Choroid plexus epithelial cell (primary cell): ENCODE measurements at regions not wholly inside any gene's neighbourhood (a gene's known extent, or its start where the extent isn't known, plus 50 kb on each side); places are given as distances from the start of the nearest gene placed in this dataset.

Experiments used
- DNase-seq: peaks from one replicate; pipeline ENCODE4 v3.0.0-alpha.2; 2010; ENCODE audit warnings: low read depth
- H3K4me3 ChIP-seq: 2 replicates; pipeline ENCODE4 v1.5.1; 2011; ENCODE audit warnings: low read depth, mild to moderate bottlenecking, control low read depth, low read length, moderate library complexity
- TF ChIP-seq, protein P1 (sequence below): conservative IDR thresholded peaks from 2 replicates; pipeline ENCODE4 v1.5.1; 2011; ENCODE audit warnings: low read depth, mild to moderate bottlenecking, control low read depth, inconsistent platforms, low read length, moderate library complexity

- H3K4me3 ChIP-seq: no peak overlapping the region
- no peak for DNase-seq
- TF ChIP-seq, protein P1, sequence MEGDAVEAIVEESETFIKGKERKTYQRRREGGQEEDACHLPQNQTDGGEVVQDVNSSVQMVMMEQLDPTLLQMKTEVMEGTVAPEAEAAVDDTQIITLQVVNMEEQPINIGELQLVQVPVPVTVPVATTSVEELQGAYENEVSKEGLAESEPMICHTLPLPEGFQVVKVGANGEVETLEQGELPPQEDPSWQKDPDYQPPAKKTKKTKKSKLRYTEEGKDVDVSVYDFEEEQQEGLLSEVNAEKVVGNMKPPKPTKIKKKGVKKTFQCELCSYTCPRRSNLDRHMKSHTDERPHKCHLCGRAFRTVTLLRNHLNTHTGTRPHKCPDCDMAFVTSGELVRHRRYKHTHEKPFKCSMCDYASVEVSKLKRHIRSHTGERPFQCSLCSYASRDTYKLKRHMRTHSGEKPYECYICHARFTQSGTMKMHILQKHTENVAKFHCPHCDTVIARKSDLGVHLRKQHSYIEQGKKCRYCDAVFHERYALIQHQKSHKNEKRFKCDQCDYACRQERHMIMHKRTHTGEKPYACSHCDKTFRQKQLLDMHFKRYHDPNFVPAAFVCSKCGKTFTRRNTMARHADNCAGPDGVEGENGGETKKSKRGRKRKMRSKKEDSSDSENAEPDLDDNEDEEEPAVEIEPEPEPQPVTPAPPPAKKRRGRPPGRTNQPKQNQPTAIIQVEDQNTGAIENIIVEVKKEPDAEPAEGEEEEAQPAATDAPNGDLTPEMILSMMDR: no peak
These were observed 936.4 kb upstream of the CHAC2 start for GRCh38 chr2:52831216-52831615.

- no peak for DNase-seq
- TF ChIP-seq, protein P1: no peak
- H3K4me3 ChIP-seq: no peak overlapping the region
These were observed 939.5 kb upstream of the CHAC2 start for GRCh38 chr2:52828112-52828511.

GRCh38 chr2:52821631-52822030 is 946.0 kb upstream of the CHAC2 start:
- DNase-seq: peak; percentile 46
- H3K4me3 ChIP-seq: no peak overlapping the region
- TF ChIP-seq, protein P1: peak; percentile 63

GRCh38 chr2:52818958-52819357 is 948.6 kb upstream of the CHAC2 start:
- DNase-seq: no peak
- H3K4me3 ChIP-seq: no peak overlapping the region
- TF ChIP-seq, protein P1: no peak

DNA sequence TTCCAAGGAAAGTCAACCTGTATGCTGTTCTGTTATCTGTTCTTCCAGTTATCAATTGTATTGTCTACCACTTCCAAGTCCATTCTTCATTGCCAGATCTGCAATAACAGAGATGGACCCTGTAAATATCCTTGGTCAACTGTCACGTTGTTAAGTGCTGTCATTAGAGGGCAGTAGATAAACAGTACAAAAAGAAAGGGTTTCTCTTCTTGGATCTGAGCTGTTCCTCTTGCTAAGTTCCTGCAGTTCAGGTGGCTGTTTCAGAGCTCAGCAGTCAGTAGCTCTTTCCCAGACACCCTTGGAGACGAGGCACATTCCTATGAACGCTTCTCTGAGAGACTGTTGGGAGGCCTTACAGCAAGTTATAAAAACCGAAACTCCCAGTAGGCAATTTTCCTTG is 957.1 kb upstream of the CHAC2 start:
- TF ChIP-seq, protein P1: peak; percentile 64
- no peak overlapping the region for H3K4me3 ChIP-seq
- peak; percentile 71 for DNase-seq

DNA sequence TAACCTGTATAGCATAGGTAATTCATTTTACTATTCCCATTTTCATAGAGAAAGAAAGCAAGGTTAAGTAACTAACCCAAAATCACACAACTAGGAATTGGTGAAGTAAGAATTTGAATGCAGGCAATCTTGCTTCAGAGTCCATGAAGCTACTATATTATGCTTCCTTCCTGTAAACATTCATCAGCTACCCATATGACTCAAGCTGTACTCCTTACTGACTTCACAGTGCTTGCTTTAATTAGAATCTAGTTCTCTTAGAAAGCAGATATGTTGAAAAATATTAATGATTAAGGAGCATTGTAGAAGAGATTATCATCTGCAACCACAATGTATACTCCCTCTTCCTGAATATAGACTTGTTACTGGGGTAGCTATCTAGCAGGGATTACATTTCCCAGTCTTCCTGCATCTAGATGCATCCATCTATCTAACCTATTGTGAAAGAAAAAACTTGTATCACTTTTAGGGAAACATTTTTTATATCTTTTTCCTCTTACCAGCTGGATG is 961.6 kb upstream of the CHAC2 start:
- DNase-seq: peak; percentile 7
- TF ChIP-seq, protein P1: no peak
- H3K4me3 ChIP-seq: no peak overlapping the region

- TF ChIP-seq, protein P1: no peak
- H3K4me3 ChIP-seq: no peak overlapping the region
- DNase-seq: no peak
These were observed 973.0 kb upstream of the CHAC2 start for GRCh38 chr2:52794581-52794980.
